NCI-H510A treated with DMSO at 0.1 percent for 48 hours (cell line): ENCODE measurements at regions not wholly inside any gene's neighbourhood (a gene's known extent, or its start where the extent isn't known, plus 50 kb on each side); places are given as distances from the start of the nearest gene placed in this dataset.
A peak's percentile ranks its signal among the peaks of the same experiment; 100 is the strongest.
"Not testable (repeated sequence)": the region's sequence is repeated elsewhere in the genome, so short reads cannot be mapped to it uniquely, and the experiment has no call there.

Experiments
- DNase-seq: peaks from one replicate; lab custom pipeline; 2025; lab: John Stamatoyannopoulos, UW

DNA sequence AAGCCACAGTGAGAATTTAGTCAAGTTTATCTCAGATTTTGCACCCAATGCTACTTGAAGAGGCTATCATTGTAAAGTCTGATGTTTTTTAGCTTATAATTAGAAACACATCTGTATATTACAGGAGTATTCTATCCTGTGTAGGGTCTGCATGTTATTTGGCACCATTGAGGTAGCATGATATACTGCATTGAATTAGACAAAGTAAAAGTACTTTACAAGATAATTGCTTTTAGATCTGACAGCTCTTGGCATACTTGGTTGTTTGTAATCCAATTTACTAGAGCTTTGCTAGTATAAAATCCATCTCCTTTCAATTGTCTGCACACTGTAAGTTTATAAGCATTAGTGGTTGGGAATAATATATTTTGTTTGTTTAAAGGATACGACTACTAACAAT, 714.3 kb downstream of the ANKRD7 start:
- DNase-seq, result no peak

DNA sequence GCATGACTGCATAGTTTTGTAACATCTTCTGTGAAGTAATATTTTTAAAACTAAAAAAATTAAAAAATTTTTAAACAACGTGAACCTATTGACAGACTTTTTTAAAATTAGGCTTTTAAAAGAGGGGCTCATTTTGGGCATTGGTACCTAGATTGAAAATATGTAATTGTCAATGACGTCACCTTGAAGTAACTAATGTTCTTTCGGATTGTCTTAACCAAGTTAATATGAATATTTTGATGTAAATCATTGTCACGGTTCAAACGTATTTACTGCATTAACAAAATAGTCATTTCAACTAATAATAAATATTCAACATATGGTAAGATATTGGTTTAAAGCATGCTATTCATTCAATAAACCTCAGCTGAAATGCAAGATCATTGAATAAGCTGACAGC, 719.8 kb downstream of the ANKRD7 start:
- DNase-seq, result no peak

DNA sequence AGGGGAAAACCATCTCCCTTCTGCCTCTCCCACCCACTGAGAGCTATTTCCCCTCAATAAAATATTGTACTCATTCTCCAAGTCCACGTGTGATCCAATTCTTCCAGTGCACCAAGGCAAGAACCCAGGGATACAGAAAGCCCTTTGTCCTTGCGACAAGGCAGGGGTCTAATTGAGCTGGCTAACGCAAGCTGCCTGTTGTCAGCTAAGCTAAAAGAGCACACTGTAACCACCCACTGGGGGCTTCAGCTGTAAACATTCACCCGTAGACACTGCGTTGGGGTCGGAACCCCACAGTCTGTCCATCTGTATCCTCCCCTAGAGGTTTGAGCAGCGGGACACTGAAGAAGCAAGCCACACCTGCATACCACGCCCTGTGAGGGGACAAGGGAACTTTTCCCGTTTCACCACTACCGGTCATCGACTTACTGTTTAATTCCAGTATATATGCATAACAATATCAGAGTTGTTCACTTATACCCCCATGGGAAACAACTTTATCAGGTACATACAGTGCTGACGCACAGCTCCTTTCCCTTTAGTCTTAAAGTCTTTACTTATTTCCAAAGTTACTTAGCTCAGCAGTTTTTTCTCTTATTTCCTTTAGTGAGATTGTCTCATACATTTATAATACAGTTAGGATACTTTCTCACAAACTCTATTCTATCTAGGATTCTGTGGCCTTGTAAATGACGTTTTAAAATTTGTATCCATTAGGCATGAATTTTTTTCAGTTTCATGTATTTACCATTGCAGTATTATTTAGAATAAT, 721.6 kb downstream of the ANKRD7 start:
- no peak for DNase-seq

DNA sequence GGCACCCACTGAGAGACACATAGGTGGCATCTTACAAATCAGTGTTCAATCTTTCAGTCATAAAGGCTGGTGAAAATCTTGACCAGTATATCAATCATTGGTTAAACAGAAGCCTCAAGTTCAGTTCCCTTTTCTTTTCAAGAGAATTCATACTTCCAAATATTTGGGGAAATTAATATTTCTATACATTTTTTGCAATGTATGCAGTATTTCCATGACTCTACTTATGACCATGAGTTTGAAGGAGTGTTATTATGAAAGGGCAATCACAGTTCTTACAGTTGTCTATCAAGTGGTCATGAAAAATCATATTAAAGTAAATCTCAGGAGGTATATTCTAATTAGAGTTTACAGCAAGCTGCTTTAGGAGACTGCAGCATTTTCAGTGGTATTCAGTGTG, 724.0 kb downstream of the ANKRD7 start:
- no peak for DNase-seq

DNA sequence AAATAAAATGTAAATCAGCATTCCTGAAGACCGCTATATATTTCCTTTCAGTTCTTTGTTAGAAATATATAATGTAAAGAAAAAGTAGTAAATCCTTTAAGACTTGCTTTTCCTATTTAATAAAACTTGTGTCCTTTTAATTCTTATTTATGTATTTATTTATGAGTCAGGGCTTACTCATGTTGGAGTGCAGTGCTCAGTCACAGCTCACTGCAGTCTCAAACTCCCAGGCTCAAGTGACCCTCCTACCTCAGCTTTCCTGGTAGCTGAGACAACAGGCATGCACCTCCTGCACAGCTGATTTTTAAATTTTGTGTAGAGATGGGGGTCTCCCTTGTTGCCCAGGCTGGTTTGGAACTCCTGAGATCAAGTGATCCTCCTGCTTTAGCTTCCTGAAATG, 724.5 kb downstream of the ANKRD7 start:
- DNase-seq, result peak; percentile 2

DNA sequence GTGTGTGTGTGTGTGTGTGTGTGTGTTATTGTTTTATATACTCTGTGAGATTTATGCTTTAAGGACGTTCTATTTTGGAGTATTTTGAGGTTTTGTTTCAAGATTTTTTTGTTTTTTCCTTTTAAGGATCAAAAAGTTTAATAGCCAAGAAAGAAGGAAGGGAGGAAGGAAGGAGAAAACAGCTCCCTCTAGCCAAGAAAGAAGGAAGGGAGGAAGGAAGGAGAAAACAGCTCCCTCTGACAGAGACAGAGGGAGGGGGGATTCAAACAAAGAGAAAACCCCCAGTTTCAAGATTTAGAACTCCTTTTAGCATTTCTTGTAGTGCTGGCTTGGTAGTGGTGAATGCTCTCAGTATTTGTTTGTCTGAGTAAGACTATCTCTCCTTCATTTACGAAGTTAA, 731.8 kb downstream of the ANKRD7 start:
- DNase-seq, result not testable (repeated sequence)

DNA sequence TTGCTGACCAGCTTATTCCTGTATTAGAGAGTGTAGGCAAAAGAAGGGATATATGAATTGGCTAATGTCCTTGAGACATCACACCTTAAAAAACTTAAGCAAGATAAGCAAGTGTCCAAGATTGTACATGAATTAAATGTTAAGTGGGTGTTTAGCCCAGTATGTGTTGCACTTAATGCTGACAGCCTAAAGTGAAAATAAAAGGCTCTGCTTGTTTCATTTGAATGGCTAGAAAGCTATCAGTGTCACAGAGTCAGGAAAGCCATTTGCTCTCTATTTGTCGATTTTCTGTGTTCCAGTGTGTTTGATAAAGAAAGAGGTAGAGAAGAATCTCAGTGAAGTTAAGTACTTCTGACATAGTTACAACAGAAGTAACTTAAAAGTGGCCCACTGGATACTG, 744.9 kb downstream of the ANKRD7 start:
- DNase-seq, result no peak

DNA sequence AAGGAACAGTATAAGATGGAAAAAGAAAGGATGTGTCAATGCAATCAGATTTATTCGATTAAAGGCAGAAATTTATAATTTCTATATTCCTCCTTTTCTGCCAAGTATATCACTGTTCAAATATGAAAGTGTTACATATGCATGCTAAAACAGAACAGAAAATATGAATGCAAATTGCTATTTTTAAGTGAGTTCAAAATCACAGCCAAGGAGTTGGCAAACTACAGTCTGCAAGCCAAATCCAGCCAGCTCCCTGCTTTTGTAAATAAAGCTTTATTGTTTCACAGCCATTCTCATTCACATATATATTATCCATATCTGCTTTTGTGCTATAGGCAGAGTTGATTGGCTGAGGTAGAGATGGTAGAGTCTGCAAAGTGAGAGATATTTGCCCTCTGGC, 747.2 kb downstream of the ANKRD7 start:
- no peak for DNase-seq

DNA sequence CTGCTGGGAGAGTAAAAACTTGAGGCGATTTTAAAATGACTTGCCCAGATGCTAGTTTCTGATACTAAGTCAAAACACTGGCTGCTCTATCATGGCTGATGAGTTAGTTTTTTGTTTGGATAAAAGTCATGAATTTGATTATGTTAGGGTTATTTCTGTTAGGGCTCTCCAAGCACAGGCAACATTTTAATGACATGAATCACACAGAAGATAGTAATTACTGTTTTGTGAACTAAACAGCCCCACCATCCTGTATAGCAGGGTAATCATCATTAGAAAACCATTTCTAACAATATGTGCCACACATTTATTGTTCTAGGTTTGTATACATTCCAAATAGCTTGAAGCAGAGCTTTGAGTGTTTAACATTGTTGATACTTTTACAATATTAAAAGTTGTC, 750.3 kb downstream of the ANKRD7 start:
- DNase-seq, result no peak

DNA sequence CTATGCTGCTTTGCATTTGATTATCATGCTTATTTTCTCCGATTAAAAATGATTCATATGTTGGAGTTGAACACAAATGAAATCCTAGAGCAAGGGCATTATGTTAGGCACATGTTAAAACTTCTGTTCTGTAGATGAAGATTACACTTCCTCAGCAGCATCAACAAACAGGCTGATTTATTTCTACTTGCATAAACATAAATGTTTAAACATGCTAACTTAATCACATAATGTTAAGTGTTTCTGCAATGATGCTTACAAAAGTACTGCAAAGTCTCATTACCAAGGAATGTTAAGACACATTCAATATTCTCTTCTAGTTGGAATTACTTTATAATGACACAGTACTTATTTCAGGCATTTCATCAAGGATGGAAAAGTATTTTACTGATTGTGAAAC, 770.8 kb downstream of the ANKRD7 start:
- DNase-seq, result no peak

DNA sequence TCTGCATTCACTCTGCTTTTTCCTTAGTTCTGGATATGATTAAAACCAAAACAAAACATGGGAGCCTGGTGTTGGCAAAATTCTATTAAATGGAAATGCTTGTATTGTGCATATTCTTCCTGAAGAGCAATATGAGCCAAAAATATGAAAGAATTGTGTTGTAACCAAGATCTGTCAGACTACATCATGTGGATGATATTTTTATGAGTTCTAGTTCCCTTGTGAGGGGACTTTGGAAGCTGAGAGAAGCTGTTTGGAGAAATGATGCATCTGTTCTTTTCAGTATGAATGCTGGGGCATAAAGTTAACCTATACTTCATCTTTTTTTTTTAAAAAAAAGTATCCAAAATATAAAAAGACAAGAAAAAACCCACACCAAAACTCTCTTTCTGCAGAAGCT, 782.7 kb downstream of the ANKRD7 start:
- no peak for DNase-seq

DNA sequence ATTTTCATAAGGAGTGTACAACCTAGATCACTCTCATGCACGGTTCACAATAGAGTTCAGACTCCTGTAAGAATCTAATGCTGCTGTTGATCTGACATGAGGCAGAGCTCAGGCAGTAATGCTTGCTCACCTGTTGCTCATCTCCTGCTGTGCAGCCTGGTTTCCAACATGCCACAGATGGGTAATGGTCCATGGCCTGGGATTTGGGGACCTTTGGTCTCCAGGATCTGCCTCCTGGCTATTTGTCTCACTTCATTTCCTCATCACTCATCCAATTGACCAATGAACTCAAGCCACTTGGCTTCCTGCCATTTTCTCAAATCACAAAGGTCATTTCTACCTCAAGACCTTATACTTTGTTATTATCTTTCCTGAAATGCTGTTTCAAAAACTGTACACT, 786.1 kb downstream of the ANKRD7 start:
- DNase-seq, result no peak

DNA sequence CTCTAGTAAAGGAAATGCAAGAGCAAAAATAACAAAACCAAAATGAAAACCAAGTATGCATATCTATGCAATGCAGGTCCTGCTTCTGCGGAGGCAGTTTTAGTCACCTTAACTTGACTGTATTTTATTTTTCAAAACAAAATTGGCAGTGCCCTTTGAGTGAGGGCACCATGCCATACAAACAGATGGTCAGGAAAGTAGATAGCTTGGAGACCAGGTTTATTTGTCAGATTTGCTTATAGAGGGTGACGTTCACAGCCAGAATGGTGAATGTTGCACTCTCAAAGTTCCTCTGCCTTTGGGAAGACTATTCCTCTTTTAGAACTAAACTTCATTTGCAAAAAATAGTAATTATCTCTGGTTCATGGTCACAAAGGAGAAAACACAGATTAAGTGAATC, 801.9 kb downstream of the ANKRD7 start:
- no peak for DNase-seq

DNA sequence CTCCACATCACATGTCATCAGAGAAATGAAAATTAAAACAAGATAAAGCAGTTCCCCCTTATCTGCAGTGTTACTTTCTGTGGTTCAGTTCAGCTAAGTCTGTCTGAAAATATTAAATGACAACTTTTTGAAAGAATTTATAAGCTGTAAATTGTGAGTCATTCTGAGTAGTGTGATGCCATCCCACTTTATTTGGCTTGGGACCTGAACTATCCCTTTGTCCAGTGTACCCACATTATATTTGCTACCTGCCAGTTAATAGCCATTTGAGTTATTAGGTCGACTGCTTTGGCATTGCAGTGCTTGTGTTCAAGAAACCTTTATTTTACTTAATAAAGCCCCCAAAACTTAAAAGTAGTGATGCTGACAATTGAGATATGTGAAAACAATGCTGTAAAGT, 804.2 kb downstream of the ANKRD7 start:
- no peak for DNase-seq

DNA sequence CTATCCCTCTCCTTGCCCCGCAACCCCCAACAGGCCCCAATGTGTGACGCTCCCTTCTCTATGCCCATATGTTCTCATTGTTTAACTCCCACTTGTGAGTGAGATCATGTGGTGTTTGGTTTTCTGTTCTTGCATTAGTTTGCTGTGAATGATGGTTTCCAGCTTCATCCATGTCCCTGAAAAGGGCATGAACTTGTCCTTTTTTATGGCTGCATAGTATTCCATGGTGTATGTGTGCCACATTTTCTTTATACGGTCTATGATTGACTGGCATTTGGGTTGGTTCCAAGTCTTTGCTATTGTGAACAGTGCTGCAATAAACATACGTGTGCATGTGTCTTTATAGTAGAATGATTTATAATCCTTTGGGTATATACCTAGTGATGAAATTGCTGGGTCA, 807.6 kb downstream of the ANKRD7 start:
- DNase-seq, result not testable (repeated sequence)

DNA sequence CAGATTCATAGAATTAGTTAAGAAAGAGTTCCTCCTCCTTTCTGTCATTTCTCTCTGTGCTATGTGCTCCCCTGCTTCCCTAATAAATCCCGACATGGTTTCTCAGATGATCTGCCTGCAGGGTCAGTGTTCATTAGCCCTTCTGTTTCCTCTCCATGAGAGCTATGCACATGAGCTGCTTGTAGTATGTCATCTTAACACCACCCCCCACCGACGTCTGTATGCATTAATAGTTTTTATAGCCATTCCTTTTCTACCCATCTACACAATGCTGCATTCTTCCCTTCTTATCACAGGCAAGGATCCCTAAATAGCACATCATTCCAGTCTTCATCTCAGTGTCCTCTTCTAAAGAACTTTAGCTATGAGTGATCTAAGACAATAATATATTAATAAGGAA, 809.1 kb downstream of the ANKRD7 start:
- DNase-seq, result no peak

DNA sequence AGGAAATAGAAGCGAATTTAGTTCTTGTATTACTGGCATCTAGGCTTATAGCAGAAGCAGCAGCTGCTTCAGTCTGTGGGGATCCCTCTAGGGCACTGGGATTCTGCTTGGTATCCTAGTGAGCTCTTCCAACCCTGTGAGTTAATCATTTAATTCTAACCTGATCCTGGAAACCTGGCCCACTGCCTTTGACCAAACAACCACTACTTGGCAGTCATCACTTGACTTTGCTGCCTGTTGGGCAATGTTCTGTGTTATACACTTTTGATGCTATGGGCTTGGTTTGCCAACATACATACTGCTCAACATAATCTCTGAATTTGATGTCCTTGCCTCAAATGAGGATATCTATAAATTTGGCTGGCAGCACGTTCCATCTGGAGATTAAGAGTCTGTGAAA, 813.4 kb downstream of the ANKRD7 start:
- no peak for DNase-seq

DNA sequence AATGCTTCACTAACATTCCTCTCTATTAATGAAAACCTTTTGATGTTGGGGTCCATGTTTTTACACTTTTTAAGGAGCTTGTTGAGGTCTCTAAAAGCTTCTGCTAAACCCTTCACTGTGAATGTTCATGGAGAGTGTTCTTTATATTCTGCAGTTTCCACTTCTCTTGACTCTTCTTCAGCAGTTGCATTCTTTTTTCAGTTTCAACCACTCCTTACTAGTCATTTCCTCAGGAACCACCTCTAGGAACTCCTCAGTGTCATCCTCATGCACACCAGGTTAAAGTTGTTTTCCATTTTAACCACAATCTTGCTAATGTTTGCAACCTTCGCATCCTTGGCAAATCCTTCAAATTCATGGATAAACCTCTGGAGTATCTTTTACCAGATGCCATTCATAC, 821.6 kb downstream of the ANKRD7 start:
- DNase-seq, result no peak

DNA sequence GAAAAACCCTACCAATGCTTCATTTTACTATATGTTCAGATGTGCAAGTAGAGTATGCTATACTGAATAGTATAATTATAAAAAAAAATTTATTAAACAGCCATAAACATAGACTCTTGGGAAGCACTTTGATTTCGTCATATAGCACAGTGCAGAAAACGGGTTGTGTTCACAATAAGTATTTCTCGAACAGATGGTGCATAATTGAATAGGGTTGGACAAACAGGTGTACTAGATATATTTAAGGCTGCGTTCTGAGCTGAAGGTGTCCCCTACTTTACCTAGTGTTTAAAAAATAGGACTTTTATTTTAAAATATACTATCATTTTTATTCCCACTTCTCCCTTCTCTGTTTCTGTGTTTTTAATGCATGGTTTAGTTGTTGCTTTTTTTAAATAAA, 841.5 kb downstream of the ANKRD7 start:
- no peak for DNase-seq

DNA sequence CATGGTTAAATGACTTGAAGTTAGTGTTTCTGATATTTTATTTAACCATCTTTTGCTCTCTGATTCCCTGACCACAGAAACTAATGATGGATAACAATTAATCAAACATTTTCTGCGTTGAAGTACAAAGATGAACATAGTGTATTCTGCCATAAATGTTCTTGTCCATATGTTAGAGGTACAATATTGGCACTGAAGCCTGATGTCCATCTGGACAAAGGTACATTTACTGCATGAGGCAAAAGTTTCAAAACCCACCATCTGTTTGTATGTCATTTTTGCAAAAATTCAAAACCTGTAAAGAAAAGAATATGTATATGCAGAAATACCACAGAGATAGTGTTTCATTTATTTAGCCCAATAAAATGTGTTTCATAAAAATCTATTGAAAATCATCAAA, 861.5 kb downstream of the ANKRD7 start:
- DNase-seq, result no peak

DNA sequence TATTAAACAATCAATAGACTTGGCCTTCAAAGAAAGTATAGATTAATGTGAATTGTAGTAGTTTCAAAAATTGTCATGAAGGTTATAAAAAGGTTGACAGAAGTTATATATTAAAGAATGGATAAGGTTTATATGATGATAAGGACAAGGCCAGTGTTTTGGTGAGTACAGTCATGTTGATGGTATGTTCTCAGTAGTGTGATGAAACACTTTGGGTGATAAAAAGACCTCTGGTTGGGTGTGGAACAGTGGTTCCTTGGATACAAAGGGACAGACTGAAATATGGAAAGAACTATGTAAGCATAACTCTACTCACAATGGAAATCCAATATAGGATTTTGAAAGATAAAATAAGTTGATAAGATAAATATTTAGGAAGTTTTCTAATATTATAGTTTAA, 866.3 kb downstream of the ANKRD7 start:
- DNase-seq, result no peak

DNA sequence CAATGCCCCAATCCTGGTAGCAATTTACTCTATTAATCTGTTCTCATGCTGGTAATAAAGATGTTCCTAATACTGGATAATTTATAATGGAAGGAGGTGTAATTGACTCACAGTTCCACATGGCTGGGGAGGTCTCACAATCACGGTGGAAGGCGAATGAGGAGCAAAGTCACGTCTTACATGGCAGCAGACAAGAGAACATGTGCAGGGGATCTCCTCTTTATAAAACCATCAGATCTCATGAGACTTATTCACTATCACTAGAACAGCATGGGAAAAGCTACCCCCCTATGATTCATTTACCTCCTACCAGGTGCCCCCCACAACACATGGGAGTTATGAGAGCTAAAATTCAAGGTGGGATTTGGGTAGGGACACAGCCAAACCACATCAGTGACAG, 872.2 kb downstream of the ANKRD7 start:
- DNase-seq, result no peak

DNA sequence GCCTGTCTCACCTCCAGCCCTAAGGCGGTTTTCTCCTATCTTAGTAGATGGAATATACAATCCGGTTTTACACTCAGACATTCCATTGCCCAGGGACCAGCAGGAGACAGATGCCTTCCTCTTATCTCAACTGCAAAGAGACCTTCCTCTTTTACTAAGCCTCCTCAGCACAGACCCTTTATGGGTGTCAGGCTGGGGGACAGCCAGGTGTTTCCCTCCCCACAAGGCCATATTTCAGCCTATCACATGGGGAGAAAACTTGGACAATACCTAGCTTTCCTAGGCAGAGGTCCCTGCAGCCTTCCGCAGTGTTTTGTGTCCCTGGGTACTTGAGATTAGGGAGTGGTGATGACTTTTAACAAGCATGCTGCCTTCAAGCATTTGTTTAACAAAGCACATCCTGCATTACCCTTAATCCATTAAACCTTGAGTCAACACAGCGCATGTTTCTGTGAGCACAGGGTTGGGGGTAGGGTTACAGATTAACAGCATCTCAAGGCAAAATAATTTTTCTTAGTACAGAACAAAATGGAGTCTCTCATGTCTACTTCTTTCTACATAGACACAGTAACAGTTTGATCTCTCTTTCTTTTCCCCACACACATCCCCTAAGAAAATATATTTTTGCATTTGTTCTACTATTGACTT, 876.2 kb downstream of the ANKRD7 start:
- DNase-seq, result peak; percentile 7

DNA sequence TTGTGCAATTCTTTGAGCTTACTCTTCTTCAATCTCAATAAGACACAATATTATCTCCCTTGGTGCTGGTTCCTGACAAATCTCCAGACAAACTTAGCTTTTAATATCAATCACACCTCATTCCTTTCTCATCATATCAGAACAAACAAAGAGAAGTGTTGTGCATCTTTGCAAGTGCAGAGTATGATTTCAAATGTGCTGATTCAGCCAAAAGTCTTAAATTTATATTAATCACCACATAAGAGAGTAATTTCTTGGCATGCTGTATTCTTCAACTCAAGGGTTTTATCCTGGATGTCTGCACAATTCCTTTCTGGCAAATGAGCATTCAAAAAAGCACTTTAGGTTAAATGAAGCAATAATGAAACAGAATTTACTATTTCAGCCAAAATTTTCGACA, 877.8 kb downstream of the ANKRD7 start:
- no peak for DNase-seq
